ENCODE measurements at regions not wholly inside any gene's neighbourhood (a gene's known extent, or its start where the extent isn't known, plus 50 kb on each side); places are given as distances from the start of the nearest gene placed in this dataset.

DNA sequence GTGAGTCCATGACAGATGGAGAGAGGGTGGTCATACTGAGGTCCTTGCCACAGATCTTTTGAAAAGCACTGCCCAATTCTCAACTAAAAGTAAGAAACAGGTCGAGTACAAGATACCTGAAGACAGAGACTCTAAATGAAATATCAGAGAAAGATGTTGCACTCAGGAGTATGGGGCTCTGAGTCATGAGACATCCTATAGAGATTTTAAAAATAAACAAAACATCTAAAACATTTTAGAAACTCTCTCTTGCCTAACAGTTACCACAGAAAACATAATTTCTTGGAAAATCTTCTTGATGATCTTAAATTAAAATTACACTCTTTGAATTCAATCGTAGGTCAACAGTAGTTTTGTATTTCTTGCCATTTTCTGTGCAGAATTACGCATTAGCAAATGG lies 348.9 kb upstream of the MARCKS start:
- Histone ChIP-seq H3K27me3 (ENCODE audit: insufficient read depth, poor library complexity, severe bottlenecking) (no peaks in the 10 kb centered on the region), H3K27ac (replicated peaks) (no peak overlapping the region), H3K4me3 (replicated peaks; ENCODE audit: insufficient read depth, low read length) (no peak overlapping the region)
- no peak for DNase-seq (ENCODE audit: low read depth in 1 of 2, low spot score in 1 of 2)
- no peak for TF ChIP-seq CTCF (IDR thresholded peaks at IDR 0.05; ENCODE audit: insufficient read depth, low read length)
- no peak for TF ChIP-seq SPI1 (IDR thresholded peaks at IDR 0.05; ENCODE audit: borderline replicate concordance, low read depth)
- no peak for TF ChIP-seq GABPA (IDR thresholded peaks at IDR 0.05; ENCODE audit: low read depth)

DNA sequence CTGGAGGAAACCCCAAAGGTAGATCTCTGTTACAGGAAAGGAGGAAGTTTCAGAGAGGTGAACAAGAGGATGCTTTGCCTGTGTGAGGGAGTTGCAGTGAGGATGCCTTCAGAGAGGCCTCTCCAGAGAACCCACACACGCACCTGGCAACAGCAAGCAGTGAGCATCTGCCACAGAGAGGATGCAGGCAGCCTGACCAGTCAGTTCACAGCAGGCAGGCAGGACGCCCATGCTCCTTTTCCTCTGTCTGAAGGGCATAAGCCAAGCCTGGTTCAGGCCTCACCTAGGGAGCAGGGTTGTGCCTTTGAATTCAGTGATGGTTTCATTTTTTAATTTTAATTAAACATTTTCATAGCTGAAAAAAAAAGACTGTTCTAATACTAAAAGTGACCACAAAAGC lies 346.0 kb upstream of the MARCKS start:
- no peak overlapping the region for H3K27ac ChIP-seq (replicated peaks)
- no peak for DNase-seq (ENCODE audit: low read depth in 1 of 2, low spot score in 1 of 2)
- H3K4me3 ChIP-seq (replicated peaks; ENCODE audit: insufficient read depth, low read length): no peak overlapping the region
- TF ChIP-seq POLR2AphosphoS5 (IDR thresholded peaks at IDR 0.05; ENCODE audit: low read depth) (no peak), CTCF (IDR thresholded peaks at IDR 0.05; ENCODE audit: insufficient read depth, low read length) (no peak), GABPA (IDR thresholded peaks at IDR 0.05; ENCODE audit: low read depth) (no peak), SPI1 (IDR thresholded peaks at IDR 0.05; ENCODE audit: borderline replicate concordance, low read depth) (no peak)
- TF ChIP-seq, protein P1, sequence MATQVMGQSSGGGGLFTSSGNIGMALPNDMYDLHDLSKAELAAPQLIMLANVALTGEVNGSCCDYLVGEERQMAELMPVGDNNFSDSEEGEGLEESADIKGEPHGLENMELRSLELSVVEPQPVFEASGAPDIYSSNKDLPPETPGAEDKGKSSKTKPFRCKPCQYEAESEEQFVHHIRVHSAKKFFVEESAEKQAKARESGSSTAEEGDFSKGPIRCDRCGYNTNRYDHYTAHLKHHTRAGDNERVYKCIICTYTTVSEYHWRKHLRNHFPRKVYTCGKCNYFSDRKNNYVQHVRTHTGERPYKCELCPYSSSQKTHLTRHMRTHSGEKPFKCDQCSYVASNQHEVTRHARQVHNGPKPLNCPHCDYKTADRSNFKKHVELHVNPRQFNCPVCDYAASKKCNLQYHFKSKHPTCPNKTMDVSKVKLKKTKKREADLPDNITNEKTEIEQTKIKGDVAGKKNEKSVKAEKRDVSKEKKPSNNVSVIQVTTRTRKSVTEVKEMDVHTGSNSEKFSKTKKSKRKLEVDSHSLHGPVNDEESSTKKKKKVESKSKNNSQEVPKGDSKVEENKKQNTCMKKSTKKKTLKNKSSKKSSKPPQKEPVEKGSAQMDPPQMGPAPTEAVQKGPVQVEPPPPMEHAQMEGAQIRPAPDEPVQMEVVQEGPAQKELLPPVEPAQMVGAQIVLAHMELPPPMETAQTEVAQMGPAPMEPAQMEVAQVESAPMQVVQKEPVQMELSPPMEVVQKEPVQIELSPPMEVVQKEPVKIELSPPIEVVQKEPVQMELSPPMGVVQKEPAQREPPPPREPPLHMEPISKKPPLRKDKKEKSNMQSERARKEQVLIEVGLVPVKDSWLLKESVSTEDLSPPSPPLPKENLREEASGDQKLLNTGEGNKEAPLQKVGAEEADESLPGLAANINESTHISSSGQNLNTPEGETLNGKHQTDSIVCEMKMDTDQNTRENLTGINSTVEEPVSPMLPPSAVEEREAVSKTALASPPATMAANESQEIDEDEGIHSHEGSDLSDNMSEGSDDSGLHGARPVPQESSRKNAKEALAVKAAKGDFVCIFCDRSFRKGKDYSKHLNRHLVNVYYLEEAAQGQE (IDR thresholded peaks at IDR 0.05; ENCODE audit: insufficient replicate concordance, low read depth): no peak
- no peaks in the 10 kb centered on the region for H3K27me3 ChIP-seq (ENCODE audit: insufficient read depth, poor library complexity, severe bottlenecking)

DNA sequence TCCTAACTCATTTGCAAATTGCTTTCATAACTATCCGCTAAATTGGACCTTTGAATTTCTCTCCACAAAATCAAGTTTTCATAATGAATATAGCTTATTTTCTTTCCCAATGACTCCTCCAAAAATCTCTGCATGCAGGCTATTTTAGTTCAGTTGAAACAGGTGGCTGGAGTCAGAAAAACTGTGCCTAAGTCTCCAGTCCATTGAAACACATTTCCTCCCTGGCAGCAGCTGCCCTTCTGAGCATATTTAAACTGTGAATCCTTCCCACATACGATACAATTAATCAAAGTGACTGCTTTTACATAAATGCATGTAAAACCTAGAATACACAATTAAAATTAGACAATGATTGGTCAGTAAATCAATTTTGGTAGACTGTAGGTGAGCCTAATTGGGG lies 344.6 kb upstream of the MARCKS start:
- H3K27me3 ChIP-seq (ENCODE audit: insufficient read depth, poor library complexity, severe bottlenecking): no peaks in the 10 kb centered on the region
- no peak overlapping the region for H3K27ac ChIP-seq (replicated peaks)
- TF ChIP-seq POLR2AphosphoS5 (IDR thresholded peaks at IDR 0.05; ENCODE audit: low read depth) (no peak), SPI1 (IDR thresholded peaks at IDR 0.05; ENCODE audit: borderline replicate concordance, low read depth) (no peak), GABPA (IDR thresholded peaks at IDR 0.05; ENCODE audit: low read depth) (no peak), CTCF (IDR thresholded peaks at IDR 0.05; ENCODE audit: insufficient read depth, low read length) (no peak)
- TF ChIP-seq, protein P1 (IDR thresholded peaks at IDR 0.05; ENCODE audit: insufficient replicate concordance, low read depth): no peak
- no peak for DNase-seq (ENCODE audit: low read depth in 1 of 2, low spot score in 1 of 2)
- H3K4me3 ChIP-seq (replicated peaks; ENCODE audit: insufficient read depth, low read length): no peak overlapping the region

DNA sequence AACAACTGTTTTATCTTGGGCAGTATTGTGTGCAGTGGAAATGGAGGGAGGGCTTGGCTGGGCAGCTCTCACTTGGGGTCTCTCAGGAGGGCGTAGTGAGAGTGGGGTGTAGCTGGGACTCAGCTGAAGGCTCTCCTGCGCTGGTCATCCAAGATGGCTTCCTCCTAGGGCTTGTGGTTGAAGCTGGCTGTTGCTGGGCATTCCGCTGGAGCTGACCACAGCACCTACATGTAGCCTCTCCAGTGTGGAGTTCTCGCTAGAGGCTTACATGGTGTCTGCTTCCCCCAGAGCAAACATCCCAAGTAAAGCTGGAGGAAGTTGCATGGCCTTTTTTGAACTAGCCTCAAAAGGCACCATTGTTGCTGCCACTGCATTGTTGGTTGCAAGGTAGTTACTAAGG lies 344.1 kb upstream of the MARCKS start:
- H3K27me3 ChIP-seq (ENCODE audit: insufficient read depth, poor library complexity, severe bottlenecking): no peaks in the 10 kb centered on the region

More for the DNA sequence above, 344.1 kb upstream of the MARCKS start:
- DNase-seq (ENCODE audit: low read depth in 1 of 2, low spot score in 1 of 2): no peak
- TF ChIP-seq POLR2AphosphoS5 (IDR thresholded peaks at IDR 0.05; ENCODE audit: low read depth) (no peak), SPI1 (IDR thresholded peaks at IDR 0.05; ENCODE audit: borderline replicate concordance, low read depth) (no peak), CTCF (IDR thresholded peaks at IDR 0.05; ENCODE audit: insufficient read depth, low read length) (no peak), GABPA (IDR thresholded peaks at IDR 0.05; ENCODE audit: low read depth) (no peak)
- TF ChIP-seq, protein P1 (IDR thresholded peaks at IDR 0.05; ENCODE audit: insufficient replicate concordance, low read depth): no peak
- H3K4me3 ChIP-seq (replicated peaks; ENCODE audit: insufficient read depth, low read length): no peak overlapping the region
- H3K27ac ChIP-seq (replicated peaks): no peak overlapping the region
